ENCODE measurements at regions not wholly inside any gene's neighbourhood (a gene's known extent, or its start where the extent isn't known, plus 50 kb on each side); places are given as distances from the start of the nearest gene placed in this dataset.

DNA sequence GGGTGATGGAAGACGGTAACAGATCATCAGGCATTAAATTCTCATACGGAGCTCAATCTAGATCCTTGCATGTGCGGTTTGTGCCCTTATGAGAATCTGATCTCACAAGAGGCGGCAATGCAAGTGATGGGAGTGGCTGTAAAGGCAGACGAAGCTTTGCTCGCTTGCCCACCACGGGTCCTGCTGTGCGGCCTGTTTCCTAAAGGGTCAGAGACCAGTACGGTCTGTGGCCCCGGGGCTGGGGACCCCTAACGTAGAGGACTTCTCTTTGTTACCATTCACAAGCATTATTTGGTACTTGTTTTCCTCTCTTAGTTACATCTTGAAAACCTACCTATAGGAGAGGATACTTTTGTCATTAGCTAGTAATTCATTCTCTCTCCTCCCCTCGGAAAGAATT is 221.0 kb downstream of the ADAM29 start:
- H3K4me3 Mint-ChIP-seq, result no peak overlapping the region
- no peaks in the 10 kb centered on the region for H3K9me3 Mint-ChIP-seq
- TF ChIP-seq, protein P1, sequence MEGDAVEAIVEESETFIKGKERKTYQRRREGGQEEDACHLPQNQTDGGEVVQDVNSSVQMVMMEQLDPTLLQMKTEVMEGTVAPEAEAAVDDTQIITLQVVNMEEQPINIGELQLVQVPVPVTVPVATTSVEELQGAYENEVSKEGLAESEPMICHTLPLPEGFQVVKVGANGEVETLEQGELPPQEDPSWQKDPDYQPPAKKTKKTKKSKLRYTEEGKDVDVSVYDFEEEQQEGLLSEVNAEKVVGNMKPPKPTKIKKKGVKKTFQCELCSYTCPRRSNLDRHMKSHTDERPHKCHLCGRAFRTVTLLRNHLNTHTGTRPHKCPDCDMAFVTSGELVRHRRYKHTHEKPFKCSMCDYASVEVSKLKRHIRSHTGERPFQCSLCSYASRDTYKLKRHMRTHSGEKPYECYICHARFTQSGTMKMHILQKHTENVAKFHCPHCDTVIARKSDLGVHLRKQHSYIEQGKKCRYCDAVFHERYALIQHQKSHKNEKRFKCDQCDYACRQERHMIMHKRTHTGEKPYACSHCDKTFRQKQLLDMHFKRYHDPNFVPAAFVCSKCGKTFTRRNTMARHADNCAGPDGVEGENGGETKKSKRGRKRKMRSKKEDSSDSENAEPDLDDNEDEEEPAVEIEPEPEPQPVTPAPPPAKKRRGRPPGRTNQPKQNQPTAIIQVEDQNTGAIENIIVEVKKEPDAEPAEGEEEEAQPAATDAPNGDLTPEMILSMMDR (IDR thresholded peaks at IDR 0.05; ENCODE audit: unreplicated experiment in 3 of 3), result no peak
- no peaks in the 10 kb centered on the region for H3K36me3 Mint-ChIP-seq (ENCODE audit: low read depth)
- no peak overlapping the region for H3K27ac Mint-ChIP-seq
- H3K27me3 Mint-ChIP-seq (ENCODE audit: low read depth), result no peaks in the 10 kb centered on the region
- no peaks in the 10 kb centered on the region for H3K4me1 Mint-ChIP-seq

DNA sequence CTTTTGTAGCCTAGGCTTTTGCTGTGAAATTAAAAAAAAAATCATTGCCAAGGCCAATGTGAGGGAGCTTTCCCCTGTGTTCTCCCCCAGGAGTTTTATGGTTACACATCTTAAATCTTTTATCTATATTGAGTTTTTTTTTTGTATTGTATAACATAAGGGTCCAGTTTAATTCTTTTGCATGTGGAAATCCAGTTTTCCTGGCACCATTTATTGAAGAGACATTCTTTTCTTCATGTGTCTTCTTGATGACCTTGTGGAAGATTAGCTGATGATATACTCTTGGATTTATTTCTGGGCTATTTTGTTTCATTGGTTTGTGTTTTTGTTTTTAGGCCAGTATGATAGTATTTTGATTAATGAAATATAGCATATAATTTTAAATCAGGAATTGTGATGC is 225.0 kb downstream of the ADAM29 start:
- no peaks in the 10 kb centered on the region for H3K27me3 Mint-ChIP-seq (ENCODE audit: low read depth)
- no peak overlapping the region for H3K27ac Mint-ChIP-seq
- no peak overlapping the region for H3K4me3 Mint-ChIP-seq
- no peaks in the 10 kb centered on the region for H3K36me3 Mint-ChIP-seq (ENCODE audit: low read depth)
- H3K9me3 Mint-ChIP-seq, result no peaks in the 10 kb centered on the region
- TF ChIP-seq, protein P1 (IDR thresholded peaks at IDR 0.05; ENCODE audit: unreplicated experiment in 3 of 3), result no peak
- H3K4me1 Mint-ChIP-seq, result no peaks in the 10 kb centered on the region

GRCh38 chr4:175146799-175147198 is 228.6 kb downstream of the ADAM29 start:
- H3K4me1 Mint-ChIP-seq, result no peaks in the 10 kb centered on the region
- TF ChIP-seq, protein P1 (IDR thresholded peaks at IDR 0.05; ENCODE audit: unreplicated experiment in 3 of 3), result no peak
- H3K4me3 Mint-ChIP-seq, result no peak overlapping the region
- H3K27me3 Mint-ChIP-seq (ENCODE audit: low read depth), result no peaks in the 10 kb centered on the region
- no peaks in the 10 kb centered on the region for H3K36me3 Mint-ChIP-seq (ENCODE audit: low read depth)
- no peak overlapping the region for H3K27ac Mint-ChIP-seq
- no peaks in the 10 kb centered on the region for H3K9me3 Mint-ChIP-seq

- H3K9me3 Mint-ChIP-seq, result no peaks in the 10 kb centered on the region
- H3K27me3 Mint-ChIP-seq (ENCODE audit: low read depth), result no peaks in the 10 kb centered on the region
- no peaks in the 10 kb centered on the region for H3K4me1 Mint-ChIP-seq
- H3K27ac Mint-ChIP-seq, result no peak overlapping the region
- TF ChIP-seq, protein P1 (IDR thresholded peaks at IDR 0.05; ENCODE audit: unreplicated experiment in 3 of 3), result no peak
- H3K4me3 Mint-ChIP-seq, result no peak overlapping the region
- no peaks in the 10 kb centered on the region for H3K36me3 Mint-ChIP-seq (ENCODE audit: low read depth)
Measured at GRCh38 chr4:175147233-175147632, 229.1 kb downstream of the ADAM29 start.

DNA sequence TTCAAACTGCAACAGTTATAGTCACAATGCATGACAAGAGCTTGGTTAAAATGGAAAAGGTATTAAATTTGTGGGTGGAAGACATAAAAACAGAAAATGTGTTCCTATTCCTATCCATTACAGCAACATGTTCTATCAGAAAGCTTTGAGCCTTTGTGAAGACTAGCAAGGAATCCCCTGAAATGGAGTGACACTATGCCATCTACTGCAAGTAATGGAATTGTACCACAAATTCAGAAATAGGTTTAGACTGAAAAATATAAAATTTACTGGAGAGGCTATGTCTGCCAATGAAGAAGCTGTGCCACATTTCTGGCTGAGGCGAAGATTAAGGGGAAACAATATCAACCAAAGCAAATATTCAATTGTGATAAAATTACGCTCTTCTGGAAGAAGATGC is 247.9 kb downstream of the ADAM29 start:
- H3K4me3 Mint-ChIP-seq, result no peak overlapping the region

DNA sequence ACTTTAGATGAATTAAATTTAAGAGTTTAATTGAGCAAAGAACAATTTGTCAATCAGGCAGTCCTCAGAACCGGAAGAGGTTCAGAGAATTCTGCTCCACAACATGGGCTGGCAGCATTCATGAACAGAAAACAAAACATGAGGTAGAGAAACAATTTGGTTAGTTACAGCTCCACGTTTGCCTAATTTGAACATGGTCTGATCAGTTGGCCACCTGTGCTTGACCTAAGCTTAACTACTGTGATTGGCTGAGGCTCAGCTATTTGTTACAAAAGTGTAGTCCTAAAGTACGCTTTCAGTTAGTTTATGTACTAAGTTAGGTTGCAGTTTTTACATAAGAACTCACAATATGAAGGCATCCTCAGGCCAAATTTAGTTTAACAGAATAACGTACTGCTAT is 258.6 kb downstream of the ADAM29 start:
- no peaks in the 10 kb centered on the region for H3K27me3 Mint-ChIP-seq (ENCODE audit: low read depth)
- H3K36me3 Mint-ChIP-seq (ENCODE audit: low read depth), result no peaks in the 10 kb centered on the region
- no peak overlapping the region for H3K4me3 Mint-ChIP-seq
- TF ChIP-seq, protein P1 (IDR thresholded peaks at IDR 0.05; ENCODE audit: unreplicated experiment in 3 of 3), result no peak
- no peaks in the 10 kb centered on the region for H3K9me3 Mint-ChIP-seq
- H3K4me1 Mint-ChIP-seq, result no peaks in the 10 kb centered on the region
- H3K27ac Mint-ChIP-seq, result no peak overlapping the region

More for the DNA sequence above, 247.9 kb downstream of the ADAM29 start:
- Mint-ChIP-seq H3K36me3 (ENCODE audit: low read depth) (no peaks in the 10 kb centered on the region), H3K27me3 (ENCODE audit: low read depth) (no peaks in the 10 kb centered on the region), H3K27ac (no peak overlapping the region), H3K4me1 (no peaks in the 10 kb centered on the region), H3K9me3 (no peaks in the 10 kb centered on the region)
- TF ChIP-seq, protein P1 (IDR thresholded peaks at IDR 0.05; ENCODE audit: unreplicated experiment in 3 of 3), result no peak

Data from nephron (organoid).